ENCODE measurements at regions not wholly inside any gene's neighbourhood (a gene's known extent, or its start where the extent isn't known, plus 50 kb on each side); places are given as distances from the start of the nearest gene placed in this dataset.

DNA sequence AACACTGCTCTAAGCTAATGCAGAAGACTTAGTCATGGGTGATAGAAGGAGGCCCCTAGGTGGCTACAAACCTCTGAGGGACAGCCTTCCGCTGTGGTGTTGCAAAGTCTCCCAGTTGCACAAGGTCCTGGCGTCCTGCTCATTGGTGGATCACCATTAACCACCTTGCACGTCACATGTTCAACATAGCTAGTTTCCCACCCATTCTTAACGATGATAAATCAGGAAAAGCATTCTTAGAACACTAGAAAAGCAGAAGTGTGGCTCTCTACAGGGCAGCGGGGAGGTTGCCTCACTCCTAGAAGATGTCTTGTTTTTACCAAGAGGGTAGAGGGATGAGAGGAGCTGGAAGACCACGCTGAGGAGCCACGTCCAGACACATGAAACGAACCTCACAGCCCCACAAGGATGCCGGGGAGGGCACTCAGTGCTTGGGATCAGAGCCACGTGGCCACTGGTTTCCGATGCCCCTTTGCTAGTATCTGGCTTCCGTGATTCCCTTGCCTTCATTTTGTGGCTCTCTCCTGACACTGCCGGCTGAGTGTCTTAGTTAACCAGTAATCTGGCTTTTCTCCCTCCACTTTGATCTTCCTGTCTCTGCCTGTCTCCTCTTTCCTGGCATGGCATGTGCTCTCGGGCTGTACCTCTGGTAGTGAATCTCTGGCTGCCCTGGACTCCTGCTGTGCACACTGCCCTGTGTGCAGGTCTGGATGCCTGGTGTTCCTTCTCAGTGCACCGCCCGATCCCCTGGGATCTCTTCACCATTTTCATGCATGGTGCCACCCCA lies 91.4 kb upstream of the NEDD9 start:
- TF ChIP-seq, protein P1, sequence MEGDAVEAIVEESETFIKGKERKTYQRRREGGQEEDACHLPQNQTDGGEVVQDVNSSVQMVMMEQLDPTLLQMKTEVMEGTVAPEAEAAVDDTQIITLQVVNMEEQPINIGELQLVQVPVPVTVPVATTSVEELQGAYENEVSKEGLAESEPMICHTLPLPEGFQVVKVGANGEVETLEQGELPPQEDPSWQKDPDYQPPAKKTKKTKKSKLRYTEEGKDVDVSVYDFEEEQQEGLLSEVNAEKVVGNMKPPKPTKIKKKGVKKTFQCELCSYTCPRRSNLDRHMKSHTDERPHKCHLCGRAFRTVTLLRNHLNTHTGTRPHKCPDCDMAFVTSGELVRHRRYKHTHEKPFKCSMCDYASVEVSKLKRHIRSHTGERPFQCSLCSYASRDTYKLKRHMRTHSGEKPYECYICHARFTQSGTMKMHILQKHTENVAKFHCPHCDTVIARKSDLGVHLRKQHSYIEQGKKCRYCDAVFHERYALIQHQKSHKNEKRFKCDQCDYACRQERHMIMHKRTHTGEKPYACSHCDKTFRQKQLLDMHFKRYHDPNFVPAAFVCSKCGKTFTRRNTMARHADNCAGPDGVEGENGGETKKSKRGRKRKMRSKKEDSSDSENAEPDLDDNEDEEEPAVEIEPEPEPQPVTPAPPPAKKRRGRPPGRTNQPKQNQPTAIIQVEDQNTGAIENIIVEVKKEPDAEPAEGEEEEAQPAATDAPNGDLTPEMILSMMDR (IDR thresholded peaks at IDR 0.05) = no peak
- no peaks in the 10 kb centered on the region for H3K9me3 ChIP-seq
- H3K4me3 ChIP-seq = no peak overlapping the region
- peak; percentile 91 for ATAC-seq
- H3K4me1 ChIP-seq = peaks cover 12% of the 10 kb centered on the region
- H3K36me3 ChIP-seq = no peaks in the 10 kb centered on the region
- H3K27me3 ChIP-seq = no peaks in the 10 kb centered on the region
- intact Hi-C loops (cut with DNase I) = no loop called here
- peak overlapping the region; percentile 33 for H3K27ac ChIP-seq
- DNase-seq = peak; percentile 79

DNA sequence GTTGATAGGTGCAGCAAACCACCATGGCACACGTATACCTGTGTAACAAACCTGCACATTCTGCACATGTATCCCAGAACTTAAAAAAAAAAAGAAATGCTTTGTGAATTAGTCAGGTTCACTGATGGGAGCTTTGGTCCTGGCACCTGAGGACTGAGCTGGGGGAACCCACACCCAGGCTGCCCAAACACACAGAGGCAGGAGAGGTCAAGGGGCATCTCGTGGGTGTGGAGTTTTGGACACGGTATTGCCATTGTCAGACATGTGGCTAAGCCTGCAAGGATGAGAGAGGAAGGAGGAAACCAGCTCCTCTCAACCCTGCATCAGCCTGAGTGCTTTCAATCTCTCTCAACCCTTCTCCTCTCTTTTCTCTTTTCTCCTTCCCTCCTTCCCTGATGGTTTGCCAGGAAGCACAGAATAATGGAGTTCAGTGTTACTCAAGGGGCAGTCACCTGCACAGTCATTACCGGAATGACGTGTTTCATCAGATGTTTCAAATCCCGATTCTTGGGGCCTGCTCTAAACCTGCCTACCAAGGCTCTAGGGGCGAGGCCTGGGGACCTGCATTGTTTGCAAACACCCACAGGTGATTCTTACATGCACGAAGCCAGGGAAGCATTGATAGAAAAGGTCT lies 89.9 kb upstream of the NEDD9 start:
- Histone ChIP-seq H3K36me3 (no peaks in the 10 kb centered on the region), H3K27me3 (no peaks in the 10 kb centered on the region), H3K27ac (no peak overlapping the region), H3K4me3 (no peak overlapping the region), H3K9me3 (no peaks in the 10 kb centered on the region), H3K4me1 (peaks cover 21% of the 10 kb centered on the region)
- intact Hi-C loops (cut with DNase I) = no loop called here
- no peak for ATAC-seq
- TF ChIP-seq, protein P1 (IDR thresholded peaks at IDR 0.05) = no peak
- DNase-seq = no peak

DNA sequence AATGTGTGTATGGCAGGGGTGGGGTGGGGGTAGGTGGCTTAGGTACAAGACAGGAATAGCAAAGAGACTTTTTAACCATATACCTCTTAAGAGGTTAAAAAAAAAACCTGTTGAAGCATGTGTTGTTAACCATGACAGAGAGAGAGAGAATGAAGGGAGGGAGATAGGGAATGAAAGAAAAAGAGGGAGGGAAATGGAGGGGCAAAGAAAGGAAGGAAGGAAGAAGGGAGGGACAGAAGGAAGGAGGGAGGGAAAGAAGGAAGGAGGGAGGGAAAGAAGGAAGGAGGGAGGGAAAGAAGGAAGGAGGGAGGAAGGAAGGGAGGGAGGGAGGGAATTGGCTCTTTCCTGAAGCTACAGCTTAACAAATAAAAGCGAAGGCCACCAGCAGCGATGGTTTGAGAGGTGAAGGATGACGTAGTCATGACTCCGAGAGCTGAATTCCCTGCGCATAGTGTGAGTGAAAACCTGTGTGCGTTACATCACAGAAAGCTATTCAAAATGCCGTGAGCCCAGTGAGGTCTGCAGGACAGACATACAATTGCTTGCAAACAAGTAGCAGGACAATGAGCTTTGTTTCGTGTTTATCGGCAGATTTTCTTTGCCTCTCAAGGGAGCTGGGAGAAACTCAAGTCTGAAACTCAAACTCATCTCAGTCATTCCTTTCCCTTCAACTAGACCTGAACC lies 88.6 kb upstream of the NEDD9 start:
- no peaks in the 10 kb centered on the region for H3K27me3 ChIP-seq
- H3K36me3 ChIP-seq = no peaks in the 10 kb centered on the region
- ATAC-seq = no peak
- no peaks in the 10 kb centered on the region for H3K9me3 ChIP-seq
- H3K4me1 ChIP-seq = peaks cover 26% of the 10 kb centered on the region
- no peak overlapping the region for H3K4me3 ChIP-seq
- H3K27ac ChIP-seq = no peak overlapping the region
- TF ChIP-seq, protein P1 (IDR thresholded peaks at IDR 0.05) = no peak
- intact Hi-C loops (cut with DNase I) = no loop called here
- no peak for DNase-seq

DNA sequence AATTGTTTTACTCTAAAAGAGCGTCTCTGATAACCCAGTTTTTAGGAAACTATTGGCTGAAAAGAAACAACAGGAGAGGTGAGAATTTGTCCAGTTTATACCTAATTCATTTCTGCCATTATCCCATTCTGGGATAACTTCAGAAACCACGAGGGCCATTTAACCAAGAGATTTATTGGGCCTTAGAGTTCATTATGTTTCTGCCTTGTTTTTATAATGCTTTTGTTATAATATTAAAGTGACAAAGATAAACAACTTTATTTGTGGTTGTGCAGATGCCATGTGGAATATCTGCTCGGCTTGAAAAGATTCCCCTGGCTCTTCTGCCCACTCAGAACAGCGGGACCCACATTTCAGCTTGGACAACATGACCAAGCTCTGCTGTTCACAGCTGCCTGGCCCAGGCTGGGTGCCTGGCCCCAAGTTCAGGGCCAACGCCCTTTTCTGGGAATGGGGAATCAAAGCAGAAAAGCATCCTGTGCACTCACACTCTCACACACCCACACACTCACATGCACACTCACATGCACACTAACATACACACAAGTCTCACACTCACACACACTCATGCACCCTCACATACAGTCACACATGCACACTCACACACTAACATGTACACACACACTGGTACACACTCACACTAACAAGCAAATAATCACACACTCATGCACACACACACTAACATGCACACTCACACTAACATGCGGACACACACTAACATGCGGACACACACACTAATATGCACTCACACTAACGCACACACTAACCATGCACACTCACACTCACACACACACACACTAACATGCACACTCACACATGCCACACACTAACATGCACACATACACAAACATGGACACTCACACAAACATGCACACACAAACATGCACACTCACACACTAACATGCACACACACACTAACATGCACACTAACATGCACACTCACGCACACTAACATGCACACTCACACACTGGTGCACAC lies 86.7 kb upstream of the NEDD9 start:
- H3K36me3 ChIP-seq = no peaks in the 10 kb centered on the region
- TF ChIP-seq, protein P1 (IDR thresholded peaks at IDR 0.05) = no peak
- H3K27ac ChIP-seq = peak overlapping the region; percentile 58
- no peaks in the 10 kb centered on the region for H3K9me3 ChIP-seq
- intact Hi-C loops (cut with DNase I) = no loop called here
- no peaks in the 10 kb centered on the region for H3K27me3 ChIP-seq
- H3K4me1 ChIP-seq = peaks cover 26% of the 10 kb centered on the region
- no peak for DNase-seq
- no peak overlapping the region for H3K4me3 ChIP-seq
- no peak for ATAC-seq

All from upper lobe of right lung (tissue), 1 donor.